ENCODE measurements at regions not wholly inside any gene's neighbourhood (a gene's known extent, or its start where the extent isn't known, plus 50 kb on each side); places are given as distances from the start of the nearest gene placed in this dataset.

- ATAC-seq (no peak), DNase-seq (ENCODE audit: low read depth, low spot score) (no peak)
- Histone ChIP-seq H3K4me3 (replicated peaks in 1 of 2; ENCODE audit: low read depth in 1 of 2, low read length in 2 of 2) (no peak overlapping the region), H3K36me3 (ENCODE audit: control insufficient read depth in 1 of 2, insufficient read depth in 2 of 2, low read length in 2 of 2) (no peaks in the 10 kb centered on the region), H3K4me1 (ENCODE audit: control insufficient read depth in 1 of 2, insufficient read depth in 2 of 2, low read length in 2 of 2) (no peaks in the 10 kb centered on the region), H3K9ac (ENCODE audit: low read length) (no peak overlapping the region), H4K20me1 (ENCODE audit: insufficient read depth) (no peaks in the 10 kb centered on the region), H3K27ac (ENCODE audit: low read depth, low read length) (no peak overlapping the region), H3K9me2 (ENCODE audit: insufficient read depth) (no peaks in the 10 kb centered on the region), H3K9me3 (ENCODE audit: control insufficient read depth in 1 of 2, insufficient read depth in 1 of 2, low read depth in 1 of 2, low read length in 2 of 2) (peaks cover 0 to 5% of the 10 kb centered on the region in 2 experiments; a peak in 1 of 4 replicates), H3K27me3 (ENCODE audit: insufficient read depth, low read length) (no peaks in the 10 kb centered on the region), H3K4me2 (ENCODE audit: low read length) (no peak overlapping the region), H3K79me2 (ENCODE audit: insufficient read depth, low read length) (no peaks in the 10 kb centered on the region), H2AFZ (ENCODE audit: low read depth, low read length, poor library complexity, severe bottlenecking) (no peak overlapping the region)
- BruUV-seq (replicated peaks), result no TSS peak
- RAD21 ChIA-PET (ENCODE audit: low non-redundant PET in 1 of 2, low total read pairs in 2 of 2, uncharacterized antibody in 2 of 2, unreplicated experiment in 2 of 2), result no interaction called here
- POLR2A ChIA-PET, result no interaction called here
- CTCF ChIA-PET, result no interaction called here
- intact Hi-C loops (cut with micrococcal nuclease), result no loop called here
- TF ChIP-seq POLR2A (IDR thresholded peaks at IDR 0.05; ENCODE audit: borderline replicate concordance, extremely low read depth, insufficient read depth, insufficient read length) (no peak), ZBTB33 (IDR thresholded peaks at IDR 0.05; ENCODE audit: extremely low read depth, insufficient replicate concordance, low read length) (no peak)
Observed at GRCh38 chr12:68445824-68446223, 113.7 kb upstream of the MDM1 start.

GRCh38 chr12:68446384-68446783 is 114.2 kb upstream of the MDM1 start:
- no peaks in the 10 kb centered on the region for H3K36me3 ChIP-seq (ENCODE audit: control insufficient read depth in 1 of 2, insufficient read depth in 2 of 2, low read length in 2 of 2)
- TF ChIP-seq ELF1 (IDR thresholded peaks at IDR 0.05; ENCODE audit: borderline replicate concordance, low read depth) (no peak), EZH2phosphoT487 (IDR thresholded peaks at IDR 0.05; ENCODE audit: borderline replicate concordance) (no peak), SRF (IDR thresholded peaks at IDR 0.05; ENCODE audit: low read depth) (no peak), ZNF274 (IDR thresholded peaks at IDR 0.05; ENCODE audit: low read depth, low read length) (no peak), EGR1 (IDR thresholded peaks at IDR 0.05; ENCODE audit: low read depth) (no peak)
- H3K27me3 ChIP-seq (ENCODE audit: insufficient read depth, low read length), result no peaks in the 10 kb centered on the region
- no peaks in the 10 kb centered on the region for H3K4me1 ChIP-seq (ENCODE audit: control insufficient read depth in 1 of 2, insufficient read depth in 2 of 2, low read length in 2 of 2)
- no peaks in the 10 kb centered on the region for H3K79me2 ChIP-seq (ENCODE audit: insufficient read depth, low read length)
- H3K4me3 ChIP-seq (replicated peaks in 1 of 2; ENCODE audit: low read depth in 1 of 2, low read length in 2 of 2), result no peak overlapping the region
- intact Hi-C loops (cut with micrococcal nuclease), result no loop called here
- RAD21 ChIA-PET (ENCODE audit: low non-redundant PET in 1 of 2, low total read pairs in 2 of 2, uncharacterized antibody in 2 of 2, unreplicated experiment in 2 of 2), result no interaction called here
- H3K4me2 ChIP-seq (ENCODE audit: low read length), result no peak overlapping the region
- H3K27ac ChIP-seq (ENCODE audit: low read depth, low read length), result no peak overlapping the region
- no peak for DNase-seq (ENCODE audit: low read depth, low spot score)
- no peak overlapping the region for H2AFZ ChIP-seq (ENCODE audit: low read depth, low read length, poor library complexity, severe bottlenecking)
- H3K9me2 ChIP-seq (ENCODE audit: insufficient read depth), result no peaks in the 10 kb centered on the region
- CTCF ChIA-PET, result no interaction called here
- no peak for ATAC-seq
- BruUV-seq (replicated peaks), result no TSS peak
- no peaks in the 10 kb centered on the region for H4K20me1 ChIP-seq (ENCODE audit: insufficient read depth)
- POLR2A ChIA-PET, result no interaction called here
- H3K9ac ChIP-seq (ENCODE audit: low read length), result no peak overlapping the region
- H3K9me3 ChIP-seq (ENCODE audit: control insufficient read depth in 1 of 2, insufficient read depth in 1 of 2, low read depth in 1 of 2, low read length in 2 of 2), result peaks cover 0 to 5% of the 10 kb centered on the region in 2 experiments; a peak in 1 of 4 replicates
